Smooth muscle cell (in vitro differentiated cells): ENCODE measurements at regions not wholly inside any gene's neighbourhood (a gene's known extent, or its start where the extent isn't known, plus 50 kb on each side); places are given as distances from the start of the nearest gene placed in this dataset.

Source experiments
- DNase-seq: peaks from one replicate; lab custom pipeline; 2025; ENCODE audit not compliant: unreplicated experiment; lab: John Stamatoyannopoulos, UW
- H2AFZ ChIP-seq: fragments of 200-600 bp; sonication (generic); 2 replicates; pipeline ENCODE4 v1.6.0; 2016; ENCODE audit warnings: antibody characterized with exemption, low read depth, mild to moderate bottlenecking
- H3F3A ChIP-seq: fragments of 200-600 bp; sonication (generic); 2 replicates; pipeline ENCODE4 v1.6.0; 2017; ENCODE audit warnings: antibody characterized with exemption, low read depth
- H3K27ac ChIP-seq: fragments of 200-600 bp; sonication (generic); 2 replicates; pipeline ENCODE4 v1.5.1; 2016; ENCODE audit warnings: low read depth, mild to moderate bottlenecking
- H3K27me3 ChIP-seq: fragments of 200-600 bp; sonication (generic); 2 replicates; pipeline ENCODE4 v1.6.1; 2016; ENCODE audit warnings: low read depth, mild to moderate bottlenecking
- H3K36me3 ChIP-seq: fragments of 200-600 bp; sonication (generic); 2 replicates; pipeline ENCODE4 v1.5.1; 2016; ENCODE audit warnings: low read depth
- H3K4me1 ChIP-seq: fragments of 200-600 bp; sonication (generic); 2 replicates; pipeline ENCODE4 v1.5.1; 2016; ENCODE audit warnings: low read depth
- H3K4me2 ChIP-seq: fragments of 200-600 bp; sonication (generic); 2 replicates; pipeline ENCODE4 v1.6.0; 2016; ENCODE audit warnings: mild to moderate bottlenecking
- H3K4me3 ChIP-seq: fragments of 200-600 bp; sonication (generic); 2 replicates; pipeline ENCODE4 v1.5.1; 2016; ENCODE audit warnings: mild to moderate bottlenecking
- H3K79me2 ChIP-seq: fragments of 200-600 bp; sonication (generic); 2 replicates; pipeline ENCODE4 v1.6.0; 2016; ENCODE audit warnings: low read depth, mild to moderate bottlenecking
- H3K9ac ChIP-seq: fragments of 200-600 bp; sonication (generic); 2 replicates; pipeline ENCODE4 v1.6.0; 2016; ENCODE audit warnings: low read depth
- H3K9me3 ChIP-seq: fragments of 200-600 bp; sonication (generic); replicated peaks from 2 replicates; pipeline ENCODE4 v1.5.1; 2016; ENCODE audit warnings: low read depth
- H4K20me1 ChIP-seq: fragments of 200-600 bp; sonication (generic); 2 replicates; pipeline ENCODE4 v1.6.0; 2016; ENCODE audit warnings: low read depth
- WGBS: methylation state at CpG from one replicate; pipeline ENCODE4 v1.1.7; 2016; ENCODE audit warnings: low lambda C conversion rate; 5-methylcytosine and 5-hydroxymethylcytosine counted together
- TF ChIP-seq, protein P1 (sequence below): fragments of 200-600 bp; sonication (generic); IDR thresholded peaks from 2 replicates; pipeline ENCODE4 v1.5.1; 2017; ENCODE audit warnings: borderline replicate concordance, mild to moderate bottlenecking, antibody characterized with exemption; ENCODE audit not compliant: insufficient read depth, poor library complexity, severe bottlenecking

DNA sequence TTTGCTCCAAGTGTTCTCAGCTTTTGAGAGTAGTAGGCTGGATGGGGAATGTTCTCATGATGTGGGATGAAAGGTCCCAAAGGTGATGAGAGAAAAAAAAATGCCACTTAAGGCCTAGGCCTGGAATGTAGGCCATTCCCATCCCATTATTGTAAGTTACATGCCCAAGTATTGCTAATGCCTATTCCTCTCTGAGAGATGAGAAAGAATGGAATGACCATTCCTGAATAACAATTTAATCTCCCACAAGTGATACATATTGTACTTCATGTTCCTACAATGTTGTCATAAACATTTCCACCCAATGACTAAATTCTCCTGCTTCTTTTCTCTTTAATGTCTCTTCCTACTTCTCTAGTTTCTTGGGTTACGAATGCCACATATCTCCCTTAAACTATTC is 102.8 kb upstream of the KCNJ16 start:
- Histone ChIP-seq H3K4me1 (no peaks in the 10 kb centered on the region), H4K20me1 (no peaks in the 10 kb centered on the region), H3K36me3 (no peaks in the 10 kb centered on the region), H3K27ac (no peak overlapping the region), H3K4me3 (no peak overlapping the region), H2AFZ (no peak overlapping the region), H3K9me3 (peaks cover 4% of the 10 kb centered on the region), H3K27me3 (no peaks in the 10 kb centered on the region), H3K9ac (no peak overlapping the region), H3K4me2 (no peak overlapping the region), H3F3A (no peaks in the 10 kb centered on the region), H3K79me2 (no peaks in the 10 kb centered on the region)
- no peak for DNase-seq
- 100% methylated on average over 1 of the region's 1 CpG for WGBS
- TF ChIP-seq, protein P1, sequence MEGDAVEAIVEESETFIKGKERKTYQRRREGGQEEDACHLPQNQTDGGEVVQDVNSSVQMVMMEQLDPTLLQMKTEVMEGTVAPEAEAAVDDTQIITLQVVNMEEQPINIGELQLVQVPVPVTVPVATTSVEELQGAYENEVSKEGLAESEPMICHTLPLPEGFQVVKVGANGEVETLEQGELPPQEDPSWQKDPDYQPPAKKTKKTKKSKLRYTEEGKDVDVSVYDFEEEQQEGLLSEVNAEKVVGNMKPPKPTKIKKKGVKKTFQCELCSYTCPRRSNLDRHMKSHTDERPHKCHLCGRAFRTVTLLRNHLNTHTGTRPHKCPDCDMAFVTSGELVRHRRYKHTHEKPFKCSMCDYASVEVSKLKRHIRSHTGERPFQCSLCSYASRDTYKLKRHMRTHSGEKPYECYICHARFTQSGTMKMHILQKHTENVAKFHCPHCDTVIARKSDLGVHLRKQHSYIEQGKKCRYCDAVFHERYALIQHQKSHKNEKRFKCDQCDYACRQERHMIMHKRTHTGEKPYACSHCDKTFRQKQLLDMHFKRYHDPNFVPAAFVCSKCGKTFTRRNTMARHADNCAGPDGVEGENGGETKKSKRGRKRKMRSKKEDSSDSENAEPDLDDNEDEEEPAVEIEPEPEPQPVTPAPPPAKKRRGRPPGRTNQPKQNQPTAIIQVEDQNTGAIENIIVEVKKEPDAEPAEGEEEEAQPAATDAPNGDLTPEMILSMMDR = no peak

DNA sequence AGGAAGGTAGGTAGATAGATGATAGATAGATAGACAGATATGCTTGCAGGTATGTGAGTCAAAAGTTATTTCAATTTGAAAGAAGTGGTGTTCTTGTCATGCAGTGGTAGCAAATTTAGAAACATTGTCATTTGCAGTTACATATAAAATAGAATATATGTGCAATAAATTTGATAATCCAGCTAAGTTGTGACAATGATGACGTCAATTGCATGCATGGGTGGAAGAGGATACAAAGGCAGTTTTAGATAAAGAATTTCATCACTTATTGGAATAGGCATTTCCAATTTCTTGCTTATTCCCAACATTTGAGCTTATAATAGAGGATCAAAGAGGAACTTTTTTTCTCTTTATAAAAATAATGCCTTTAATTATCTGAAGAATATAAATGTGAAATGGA is 99.2 kb upstream of the KCNJ16 start:
- Histone ChIP-seq H3K4me3 (no peak overlapping the region), H3K4me1 (no peaks in the 10 kb centered on the region), H3K79me2 (no peaks in the 10 kb centered on the region), H3K9me3 (peaks cover 4% of the 10 kb centered on the region), H3K27ac (no peak overlapping the region), H3K4me2 (no peak overlapping the region), H3K9ac (no peak overlapping the region), H3K36me3 (no peaks in the 10 kb centered on the region), H3K27me3 (no peaks in the 10 kb centered on the region), H3F3A (no peaks in the 10 kb centered on the region), H4K20me1 (no peaks in the 10 kb centered on the region), H2AFZ (no peak overlapping the region)
- DNase-seq = no peak
- 92% methylated on average over 1 of the region's 1 CpG for WGBS
- TF ChIP-seq, protein P1 = no peak

DNA sequence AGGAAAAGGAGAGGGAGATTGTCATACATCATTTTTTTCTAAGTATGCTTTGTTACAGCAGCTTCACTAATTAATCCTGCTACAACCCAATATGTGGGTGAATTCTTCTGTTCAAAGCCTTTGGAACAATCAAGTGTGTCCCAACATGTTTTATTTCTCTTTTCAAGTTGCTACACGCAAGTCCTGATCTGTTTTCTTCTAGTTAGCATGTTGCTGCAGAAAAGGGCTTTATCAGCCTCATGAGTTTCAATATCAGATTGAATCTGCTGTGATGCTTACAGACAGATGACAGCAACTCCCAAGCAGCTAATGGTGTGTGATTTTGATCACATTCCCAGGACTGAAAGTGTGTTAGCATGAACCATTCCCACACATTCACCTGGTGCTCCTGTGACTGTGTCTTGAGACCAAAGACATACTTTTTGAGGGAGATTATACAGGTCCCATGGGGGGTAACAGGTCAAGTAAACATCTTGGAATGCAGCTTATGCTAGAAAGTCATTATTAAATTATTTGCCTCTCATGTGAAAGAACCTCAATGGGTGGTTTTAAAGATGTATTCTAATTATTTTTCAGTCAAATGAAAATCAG is 96.9 kb upstream of the KCNJ16 start:
- H3K36me3 ChIP-seq = no peaks in the 10 kb centered on the region
- H3F3A ChIP-seq = no peaks in the 10 kb centered on the region
- H3K9me3 ChIP-seq = peaks cover 4% of the 10 kb centered on the region
- no peak for DNase-seq
- H3K4me1 ChIP-seq = no peaks in the 10 kb centered on the region
- TF ChIP-seq, protein P1 = no peak
- H3K27me3 ChIP-seq = no peaks in the 10 kb centered on the region
- no peak overlapping the region for H3K27ac ChIP-seq
- no peak overlapping the region for H3K4me3 ChIP-seq
- no peaks in the 10 kb centered on the region for H3K79me2 ChIP-seq
- H4K20me1 ChIP-seq = no peaks in the 10 kb centered on the region
- H3K9ac ChIP-seq = no peak overlapping the region
- no peak overlapping the region for H2AFZ ChIP-seq
- no peak overlapping the region for H3K4me2 ChIP-seq
- 88% methylated on average over 1 of the region's 1 CpG for WGBS

DNA sequence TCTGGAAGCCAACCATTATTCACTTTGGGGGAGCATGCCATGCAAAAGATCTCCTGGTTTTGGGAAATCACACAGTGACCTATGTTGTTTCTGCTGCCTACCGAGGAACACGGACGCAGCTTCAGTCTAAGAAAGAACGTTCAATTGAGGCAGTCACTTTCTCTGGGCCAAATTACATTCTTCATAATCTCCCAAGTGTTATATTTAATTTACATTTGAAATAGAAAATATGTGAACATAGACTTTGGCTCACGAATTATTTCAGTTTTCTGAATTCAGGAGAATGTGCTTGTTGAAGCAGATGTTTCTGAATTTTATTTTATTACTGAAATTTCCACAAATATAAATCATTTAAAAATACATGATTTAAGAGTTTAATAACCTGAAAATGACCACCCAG is 93.6 kb upstream of the KCNJ16 start:
- TF ChIP-seq, protein P1 = no peak
- Histone ChIP-seq H3K4me2 (no peak overlapping the region), H3K36me3 (no peaks in the 10 kb centered on the region), H3F3A (no peaks in the 10 kb centered on the region), H3K9ac (no peak overlapping the region), H2AFZ (no peak overlapping the region), H3K4me1 (no peaks in the 10 kb centered on the region), H3K4me3 (no peak overlapping the region), H3K27me3 (no peaks in the 10 kb centered on the region), H4K20me1 (no peaks in the 10 kb centered on the region), H3K9me3 (no peaks in the 10 kb centered on the region), H3K27ac (no peak overlapping the region), H3K79me2 (no peaks in the 10 kb centered on the region)
- no peak for DNase-seq
- 81% methylated on average over 5 of the region's 5 CpGs for WGBS
